ENCODE measurements at regions not wholly inside any gene's neighbourhood (a gene's known extent, or its start where the extent isn't known, plus 50 kb on each side); places are given as distances from the start of the nearest gene placed in this dataset.

DNA sequence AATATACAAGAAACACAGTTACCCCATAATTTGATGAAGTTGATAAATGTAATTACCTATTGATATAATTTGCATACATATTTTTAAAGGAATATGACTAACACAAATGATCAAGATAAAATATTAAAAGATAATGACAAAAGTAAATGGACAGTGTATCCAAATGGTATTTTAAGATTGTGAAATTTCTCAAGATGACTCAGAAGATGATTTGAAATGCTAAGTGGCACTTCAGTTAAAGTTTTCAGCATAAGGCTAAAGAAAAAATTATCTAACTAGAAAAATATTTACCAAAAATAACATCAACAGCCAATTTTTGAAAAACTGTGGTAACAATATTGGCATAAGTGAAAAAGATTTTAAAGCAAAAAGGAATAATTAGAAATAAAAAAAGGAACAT is 248.4 kb upstream of the NDST4 start:
- no peak for TF ChIP-seq POLR2AphosphoS5 (IDR thresholded peaks at IDR 0.05; ENCODE audit: low read depth, low read length)
- no peak for TF ChIP-seq SPI1 (IDR thresholded peaks at IDR 0.05; ENCODE audit: low read depth, low read length)
- TF ChIP-seq TAF1 (IDR thresholded peaks at IDR 0.05; ENCODE audit: low read depth, low read length): no peak
- no peak for TF ChIP-seq POLR2A (IDR thresholded peaks at IDR 0.05; ENCODE audit: low read depth, low read length)
- TF ChIP-seq POU2F2 (IDR thresholded peaks at IDR 0.05; ENCODE audit: low read depth, low read length): no peak
- no peak for TF ChIP-seq PAX5 (IDR thresholded peaks at IDR 0.05; ENCODE audit: insufficient read depth, low read length, severe bottlenecking)

Data from GM12891 (cell line).